H9 (cell line): ENCODE measurements at regions not wholly inside any gene's neighbourhood (a gene's known extent, or its start where the extent isn't known, plus 50 kb on each side); places are given as distances from the start of the nearest gene placed in this dataset.

Experiments
- DNase-seq: peaks from one replicate; pipeline ENCODE4 v3.0.0-alpha.2; 2017
- H2AFZ ChIP-seq: one replicate; pipeline ENCODE4 v1.6.1; 2013; ENCODE audit warnings: mild to moderate bottlenecking, low read length, control low read depth, moderate library complexity
- H2AK5ac ChIP-seq: 2 replicates; pipeline ENCODE4 v1.6.1; 2013; ENCODE audit warnings: low read length, control low read depth, mixed read lengths; ENCODE audit not compliant: insufficient read length
- H2BK120ac ChIP-seq: one replicate; pipeline ENCODE4 v1.6.1; 2013; ENCODE audit warnings: low read depth, mild to moderate bottlenecking, low read length, control low read depth, inconsistent platforms; ENCODE audit not compliant: poor library complexity, severe bottlenecking
- H2BK12ac ChIP-seq: 2 replicates; pipeline ENCODE4 v1.6.1; 2013; ENCODE audit warnings: low read length, control low read depth, mixed read lengths, low read depth; ENCODE audit not compliant: insufficient read length
- H2BK15ac ChIP-seq: 2 replicates; pipeline ENCODE4 v1.6.1; 2013; ENCODE audit warnings: low read depth, low read length, control low read depth
- H2BK20ac ChIP-seq: one replicate; pipeline ENCODE4 v1.6.1; 2013; ENCODE audit warnings: low read depth, mild to moderate bottlenecking, low read length, control low read depth, inconsistent platforms; ENCODE audit not compliant: poor library complexity, severe bottlenecking
- H2BK5ac ChIP-seq: 2 replicates; pipeline ENCODE4 v1.6.1; 2013; ENCODE audit warnings: low read length, control low read depth, mixed read lengths; ENCODE audit not compliant: insufficient read length
- H3K14ac ChIP-seq: 2 replicates; pipeline ENCODE4 v1.6.1; 2013; ENCODE audit warnings: low read length, control low read depth; ENCODE audit not compliant: insufficient read depth
- H3K18ac ChIP-seq: 2 replicates; pipeline ENCODE4 v1.6.1; 2013; ENCODE audit warnings: low read depth, mild to moderate bottlenecking, mixed read lengths, low read length, control low read depth; ENCODE audit not compliant: insufficient read length
- H3K23ac ChIP-seq: 2 replicates; pipeline ENCODE4 v1.6.1; 2013; ENCODE audit warnings: low read length, control low read depth, mixed read lengths, low read depth; ENCODE audit not compliant: insufficient read length
- H3K23me2 ChIP-seq: 2 replicates; pipeline ENCODE4 v1.6.1; 2013; ENCODE audit warnings: low read depth, mild to moderate bottlenecking, mixed read lengths, low read length, control low read depth; ENCODE audit not compliant: insufficient read length, poor library complexity, severe bottlenecking
- H3K27ac ChIP-seq: 2 replicates; pipeline ENCODE4 v1.5.1; 2013; ENCODE audit warnings: low read length, control low read depth, mixed read lengths, low read depth; ENCODE audit not compliant: insufficient read length
- H3K27me3 ChIP-seq: 2 replicates; pipeline ENCODE4 v1.6.1; 2013; ENCODE audit warnings: low read length, control low read depth, inconsistent platforms; ENCODE audit not compliant: insufficient read depth
- H3K4ac ChIP-seq: 2 replicates; pipeline ENCODE4 v1.6.1; 2013; ENCODE audit warnings: low read depth, mild to moderate bottlenecking, control low read depth, inconsistent platforms, low read length, moderate library complexity
- H3K4me1 ChIP-seq: 2 replicates; pipeline ENCODE4 v1.6.1; 2013; ENCODE audit warnings: low read length, control low read depth, inconsistent platforms; ENCODE audit not compliant: insufficient read depth
- H3K4me2 ChIP-seq: 2 replicates; pipeline ENCODE4 v1.6.1; 2013; ENCODE audit warnings: low read length, control low read depth, mixed read lengths; ENCODE audit not compliant: insufficient read length, insufficient read depth
- H3K56ac ChIP-seq: 2 replicates; pipeline ENCODE4 v1.6.1; 2013; ENCODE audit warnings: low read depth, mild to moderate bottlenecking, mixed read lengths, low read length, control low read depth; ENCODE audit not compliant: insufficient read length
- H3K79me1 ChIP-seq: 2 replicates; pipeline ENCODE4 v1.6.1; 2013; ENCODE audit warnings: low read depth, mild to moderate bottlenecking, moderate library complexity, low read length, control low read depth, inconsistent platforms; ENCODE audit not compliant: insufficient read depth, poor library complexity, severe bottlenecking
- H3K79me2 ChIP-seq: 2 replicates; pipeline ENCODE4 v1.6.1; 2013; ENCODE audit warnings: low read length, control low read depth, inconsistent platforms; ENCODE audit not compliant: insufficient read depth
- H3K9ac ChIP-seq: 2 replicates; pipeline ENCODE4 v1.6.1; 2013; ENCODE audit warnings: low read length, control low read depth, mixed read lengths; ENCODE audit not compliant: insufficient read length; ENCODE audit errors: extremely low read depth
- H3K9me3 ChIP-seq: one replicate; pipeline ENCODE4 v1.6.1; 2013; ENCODE audit warnings: low read depth, low read length, inconsistent platforms; ENCODE audit not compliant: control insufficient read depth
- H3T11ph ChIP-seq: one replicate; pipeline ENCODE4 v1.6.1; 2013; ENCODE audit warnings: mild to moderate bottlenecking, low read length, control low read depth, inconsistent platforms
- H4K20me1 ChIP-seq: one replicate; pipeline ENCODE4 v1.6.1; 2013; ENCODE audit not compliant: control insufficient read depth, insufficient read length, insufficient read depth
- H4K5ac ChIP-seq: 2 replicates; pipeline ENCODE4 v1.6.1; 2013; ENCODE audit warnings: low read depth, mild to moderate bottlenecking, mixed read lengths, low read length, control low read depth; ENCODE audit not compliant: insufficient read length
- H4K8ac ChIP-seq: replicated peaks from 2 replicates; pipeline ENCODE4 v1.6.1; 2013; ENCODE audit warnings: low read length, control low read depth, mixed read lengths, low read depth; ENCODE audit not compliant: insufficient read length
- H4K91ac ChIP-seq: 2 replicates; pipeline ENCODE4 v1.6.1; 2013; ENCODE audit warnings: low read depth, mild to moderate bottlenecking, moderate library complexity, mixed read lengths, low read length, control low read depth; ENCODE audit not compliant: insufficient read length
- H3K27ac Mint-ChIP-seq, 3 experiments: 2 replicates in 2 of 3; 3 replicates in 1 of 3; pipeline ENCODE4 v1.8.0; 2020 to 2021; ENCODE audit warnings: mixed read lengths in 3 of 3, mild to moderate bottlenecking in 1 of 3, moderate library complexity in 1 of 3
- H3K27me3 Mint-ChIP-seq: 2 replicates; pipeline ENCODE4 v1.8.0; 2021; ENCODE audit warnings: low read depth, mild to moderate bottlenecking, moderate library complexity, mixed read lengths
- H3K36me3 Mint-ChIP-seq, 3 experiments: 2 replicates in 2 of 3; 3 replicates in 1 of 3; pipeline ENCODE4 v1.8.0; 2020 to 2021; ENCODE audit warnings: low read depth in 3 of 3, mixed read lengths in 3 of 3; ENCODE audit not compliant: insufficient read depth in 1 of 3
- H3K4me1 Mint-ChIP-seq, 2 experiments: 2 replicates each; pipeline ENCODE4 v1.8.0; 2020; ENCODE audit warnings: mixed read lengths in 2 of 2
- H3K4me3 Mint-ChIP-seq, 2 experiments: 2 replicates in 1 of 2; 3 replicates in 1 of 2; pipeline ENCODE4 v1.8.0; 2020 to 2021; ENCODE audit warnings: mild to moderate bottlenecking in 2 of 2, mixed read lengths in 2 of 2, moderate library complexity in 1 of 2
- H3K9me3 Mint-ChIP-seq, 2 experiments: 2 replicates in 1 of 2; 3 replicates in 1 of 2; pipeline ENCODE4 v1.8.0; 2020; ENCODE audit warnings: mild to moderate bottlenecking in 2 of 2, mixed read lengths in 2 of 2, moderate library complexity in 1 of 2
- CTCF ChIP-seq: fragments of 200-600 bp; sonication (generic); conservative IDR thresholded peaks from 3 replicates; pipeline ENCODE4 v1.8.0; 2021; ENCODE audit warnings: antibody characterized with exemption, mild to moderate bottlenecking
- WGBS: extraction: QIAGEN DNeasy Blood & Tissue Kit; methylation state at CpG from one replicate; pipeline ENCODE4 v1.1.7; 2013; ENCODE audit warnings: missing lambda C conversion rate, low lambda C conversion rate, mixed read lengths; ENCODE audit not compliant: insufficient read length; ENCODE audit errors: extremely low coverage; 5-methylcytosine and 5-hydroxymethylcytosine counted together

GRCh38 chr3:79844176-79844575, 76.4 kb upstream of the ROBO1 start:
- Histone ChIP-seq H3T11ph (no peak overlapping the region), H2BK15ac (no peak overlapping the region), H3K4me2 (no peak overlapping the region), H3K23me2 (no peaks in the 10 kb centered on the region), H2BK120ac (no peak overlapping the region), H2BK5ac (no peak overlapping the region), H3K4me1 (no peaks in the 10 kb centered on the region), H4K5ac (no peak overlapping the region), H3K79me1 (no peaks in the 10 kb centered on the region), H3K4ac (no peak overlapping the region), H4K8ac (no peak overlapping the region), H3K79me2 (no peaks in the 10 kb centered on the region), H4K91ac (no peak overlapping the region), H2AFZ (no peak overlapping the region), H3K56ac (no peak overlapping the region), H2AK5ac (no peak overlapping the region), H3K9me3 (no peaks in the 10 kb centered on the region), H3K14ac (no peak overlapping the region), H2BK12ac (no peak overlapping the region), H3K27me3 (no peaks in the 10 kb centered on the region), H4K20me1 (no peaks in the 10 kb centered on the region), H3K9ac (no peak overlapping the region), H3K27ac (no peak overlapping the region), H3K23ac (no peak overlapping the region), H3K18ac (no peak overlapping the region), H2BK20ac (no peak overlapping the region)
- no peaks in the 10 kb centered on the region for H3K27me3 Mint-ChIP-seq
- no peaks in the 10 kb centered on the region for H3K4me1 Mint-ChIP-seq
- no peaks in the 10 kb centered on the region; a peak in 1 of 7 replicates for H3K36me3 Mint-ChIP-seq
- no peak for DNase-seq
- H3K9me3 Mint-ChIP-seq = no peaks in the 10 kb centered on the region; a peak in 1 of 5 replicates
- no peak for TF ChIP-seq CTCF
- WGBS = no CpG with 5 or more reads among the region's 2 CpGs
- H3K4me3 Mint-ChIP-seq = no peak overlapping the region
- no peak overlapping the region for H3K27ac Mint-ChIP-seq
